Epidermal melanocyte (primary cell): ENCODE measurements at regions not wholly inside any gene's neighbourhood (a gene's known extent, or its start where the extent isn't known, plus 50 kb on each side); places are given as distances from the start of the nearest gene placed in this dataset.
"Not testable (repeated sequence)": the region's sequence is repeated elsewhere in the genome, so short reads cannot be mapped to it uniquely, and the experiment has no call there.

ENCODE experiments used
- DNase-seq: peaks from one replicate; pipeline ENCODE4 v3.0.0; 2011; ENCODE audit warnings: low spot score; ENCODE audit not compliant: insufficient read length

DNA sequence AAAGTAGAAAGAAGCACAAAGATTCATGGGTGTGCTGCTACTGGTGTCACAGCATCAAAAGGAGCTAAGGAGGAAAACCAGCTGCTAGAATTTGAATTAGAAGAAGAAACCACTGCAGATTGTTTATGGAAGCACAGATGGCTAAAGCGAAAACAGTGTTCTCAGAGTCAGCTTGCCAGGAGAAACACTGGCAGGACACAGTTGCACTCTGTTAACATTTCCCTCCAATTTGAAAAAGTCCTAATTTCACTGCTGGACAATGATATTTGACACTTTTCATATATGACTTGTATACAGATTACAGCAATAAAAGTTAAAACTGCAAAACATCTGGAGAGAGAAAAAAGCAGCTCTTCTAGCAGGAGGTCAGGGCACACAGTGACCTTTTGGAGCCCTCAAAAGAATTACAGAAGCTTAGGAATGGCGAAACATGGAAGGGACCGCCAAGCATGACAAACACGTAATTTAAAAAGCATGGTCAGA lies 314.5 kb downstream of the COL12A1 start:
- DNase-seq: no peak

DNA sequence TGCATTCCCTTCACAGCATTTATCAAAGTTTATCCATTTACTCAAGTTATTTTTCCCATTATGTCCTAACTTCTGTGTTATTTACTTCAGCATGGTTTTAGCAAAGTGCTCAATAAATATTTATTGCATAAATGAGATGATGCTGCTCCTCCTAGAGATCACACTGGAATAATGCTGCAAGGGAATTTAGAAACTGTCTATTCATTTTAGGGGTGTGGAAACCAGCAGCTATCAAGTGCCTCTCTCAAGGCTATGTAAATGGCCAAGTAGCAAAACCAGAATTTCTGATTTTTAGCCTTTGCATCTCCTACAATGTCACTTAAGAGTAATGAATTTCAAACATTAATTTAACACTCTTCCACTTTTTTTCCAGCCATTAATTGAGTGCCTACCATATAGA lies 316.2 kb downstream of the COL12A1 start:
- no peak for DNase-seq

DNA sequence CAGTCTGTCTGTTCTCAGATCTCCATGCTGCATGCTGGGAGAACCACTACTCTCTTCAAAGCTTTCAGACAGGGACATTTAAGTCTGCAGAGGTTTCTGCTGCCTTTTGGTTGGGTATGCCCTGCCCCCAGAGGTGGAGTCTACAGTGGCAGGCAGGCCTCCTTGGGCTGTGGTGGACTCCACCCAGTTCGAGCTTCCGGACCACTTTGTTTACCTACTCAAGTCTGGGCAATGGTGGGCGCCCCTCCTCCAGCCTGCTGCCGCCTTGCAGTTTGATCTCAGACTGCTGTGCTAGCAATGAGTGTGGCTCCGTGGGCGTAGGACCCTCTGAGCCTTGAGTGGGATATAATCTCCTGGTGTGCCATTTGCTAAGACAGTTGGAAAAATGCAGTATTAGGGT lies 317.1 kb downstream of the COL12A1 start:
- not testable (repeated sequence) for DNase-seq

DNA sequence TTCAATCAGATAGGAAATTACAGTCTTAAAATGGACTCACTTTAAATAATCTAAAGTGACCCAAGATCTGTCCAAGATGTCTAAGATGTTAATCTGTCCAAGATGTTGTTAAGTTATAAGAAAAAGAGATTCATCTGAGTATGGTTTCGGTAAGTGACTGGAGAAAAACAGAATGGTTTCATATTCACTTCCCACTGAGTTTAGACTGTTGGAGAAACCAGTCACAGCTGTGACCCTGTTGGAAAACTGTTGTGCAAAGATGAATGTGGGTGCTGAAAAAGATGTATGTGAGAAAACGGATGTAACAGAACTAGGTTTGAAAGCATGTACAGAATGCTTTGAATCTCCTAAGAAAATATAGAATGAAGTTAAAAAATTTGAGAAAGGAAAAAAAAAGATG lies 325.9 kb downstream of the COL12A1 start:
- no peak for DNase-seq

DNA sequence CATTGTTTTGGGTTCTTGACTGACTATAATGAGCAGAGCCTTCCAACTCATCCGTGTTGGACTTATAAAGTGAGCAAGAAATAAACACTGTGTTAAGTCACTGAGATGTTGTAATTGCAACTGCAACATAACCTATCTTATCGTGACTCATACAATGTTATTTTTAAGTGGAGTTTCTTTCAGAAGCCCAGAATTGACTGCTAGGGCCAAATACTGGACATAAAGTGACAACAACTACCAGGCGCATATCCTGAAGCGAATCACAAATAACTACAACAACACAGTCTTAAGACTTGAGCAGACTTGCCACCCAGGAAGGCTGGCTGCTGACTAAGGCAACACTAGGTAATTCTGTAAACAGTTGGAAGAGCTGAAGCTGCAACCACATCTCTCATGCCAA lies 326.6 kb downstream of the COL12A1 start:
- no peak for DNase-seq

DNA sequence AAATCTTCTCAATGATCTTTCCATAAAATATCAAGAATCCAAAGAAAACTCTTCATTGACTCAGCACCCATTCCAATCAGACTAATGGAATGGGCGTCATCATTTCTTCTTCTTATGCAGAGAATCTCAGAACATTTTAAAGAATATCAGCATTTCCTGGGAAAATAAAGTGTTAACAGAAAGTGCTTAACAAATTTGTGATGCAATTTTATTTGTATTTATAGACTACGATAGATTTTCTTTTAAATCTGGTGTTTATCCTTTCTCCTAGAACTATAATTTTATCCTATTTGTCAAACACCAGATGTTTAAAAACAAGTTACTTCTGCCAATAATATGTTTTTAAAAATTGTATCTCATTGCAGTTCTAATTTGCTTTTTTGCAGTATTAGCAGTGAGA lies 330.7 kb downstream of the COL12A1 start:
- no peak for DNase-seq

DNA sequence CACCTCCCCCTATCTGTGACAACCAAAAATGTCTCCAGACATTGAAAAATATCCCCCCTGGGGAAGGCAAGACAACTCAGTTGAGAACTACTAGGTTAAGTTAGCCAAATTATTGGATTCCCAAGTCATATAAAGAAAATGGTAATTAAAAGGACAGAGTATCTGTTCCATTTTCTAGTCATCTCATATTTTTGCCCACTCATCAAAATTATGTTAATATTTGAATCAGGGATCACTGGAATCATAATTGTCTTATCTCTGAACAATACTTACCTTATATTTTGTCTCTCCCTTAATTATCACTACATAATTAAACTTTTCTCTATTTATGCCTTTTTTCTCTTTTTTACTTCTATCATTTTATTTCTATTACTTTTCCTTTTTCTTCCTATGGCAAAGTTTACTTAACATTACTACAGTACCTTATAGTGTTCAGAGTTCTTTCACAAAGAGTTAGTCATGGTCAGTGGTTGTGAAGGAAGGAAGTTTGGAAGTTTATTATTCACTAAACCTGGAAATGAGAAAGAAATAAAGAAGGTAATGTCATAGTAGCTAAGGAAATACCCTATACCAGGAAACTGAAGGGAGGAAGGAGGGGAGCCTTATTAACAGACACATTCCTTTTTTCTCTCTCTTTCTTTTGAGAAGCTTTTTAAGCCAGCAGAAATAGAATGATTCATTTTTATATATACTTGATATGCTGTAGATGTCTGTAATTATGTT lies 332.9 kb downstream of the COL12A1 start:
- DNase-seq: no peak

DNA sequence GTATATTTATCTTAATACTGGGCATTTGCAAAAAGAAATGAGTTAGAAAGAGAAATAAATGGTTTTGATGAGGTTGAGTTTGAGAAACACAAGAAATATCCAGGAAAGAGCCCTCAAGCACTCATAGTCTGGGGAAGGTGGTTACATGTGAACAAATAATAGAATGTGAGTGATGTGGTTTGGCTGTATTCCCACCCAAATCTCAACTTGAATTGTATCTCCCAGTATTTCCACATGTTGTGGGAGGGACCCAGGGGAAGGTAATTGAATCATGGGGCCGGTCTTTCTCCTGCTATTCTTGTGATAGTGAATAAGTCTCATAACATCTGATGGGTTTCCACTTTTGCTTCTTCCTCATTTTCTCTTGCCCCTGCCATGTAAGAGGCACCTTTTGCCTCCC lies 334.1 kb downstream of the COL12A1 start:
- DNase-seq: no peak

DNA sequence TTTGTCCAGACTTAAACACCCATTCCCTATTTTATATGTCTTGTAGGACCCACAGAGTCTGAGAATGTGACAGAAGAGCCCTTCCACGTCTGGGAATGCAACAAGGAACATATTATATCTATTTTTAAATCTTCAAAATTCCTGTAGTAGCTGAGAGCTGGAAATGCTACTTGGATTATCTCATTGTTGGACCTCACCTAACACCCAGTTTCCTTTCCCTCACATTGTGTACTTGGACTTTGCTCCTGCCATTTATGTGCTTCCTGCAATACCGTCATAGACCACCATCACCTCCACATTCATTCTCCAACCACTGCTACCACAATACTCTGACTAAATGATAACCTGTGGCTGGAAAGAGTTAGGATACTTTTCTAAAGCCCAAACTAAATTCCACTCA lies 335.4 kb downstream of the COL12A1 start:
- DNase-seq: no peak

DNA sequence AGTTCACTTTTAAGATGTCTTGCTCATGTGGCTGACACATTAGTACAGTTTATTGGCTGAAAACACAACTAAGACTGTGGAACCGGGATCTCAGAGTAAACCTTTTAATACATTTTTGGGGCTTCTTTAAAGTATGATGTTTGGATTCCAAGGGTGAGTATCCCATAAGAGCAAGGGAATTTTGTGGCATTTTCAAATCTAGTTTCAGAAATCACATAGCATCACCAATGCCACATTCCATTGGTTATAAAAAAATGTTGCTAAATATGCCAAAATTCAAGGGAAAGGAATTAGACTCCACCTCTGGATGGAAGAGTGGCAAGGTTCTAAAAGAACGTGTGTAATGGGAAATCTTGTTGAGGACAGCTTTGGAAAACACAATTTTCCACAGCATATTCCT lies 338.6 kb downstream of the COL12A1 start:
- no peak for DNase-seq

DNA sequence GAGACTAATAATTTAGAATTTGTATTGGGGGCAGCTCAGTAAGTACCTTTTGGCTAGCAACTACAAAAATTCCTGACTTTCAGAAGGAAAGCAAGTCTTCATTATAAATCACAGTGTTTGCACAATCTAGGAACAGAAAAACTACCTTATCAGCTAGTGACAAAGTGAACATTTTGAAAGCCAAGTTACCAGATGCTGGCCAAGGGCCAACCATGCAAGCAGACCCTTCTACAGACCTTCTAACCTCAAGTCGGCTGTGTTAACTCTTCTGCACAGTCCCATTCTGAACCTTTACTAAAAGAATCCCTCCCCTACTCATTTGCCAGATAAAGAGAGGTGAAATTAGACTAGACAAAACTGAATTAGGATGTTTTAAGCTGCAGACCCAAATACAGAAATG lies 341.9 kb downstream of the COL12A1 start:
- no peak for DNase-seq

DNA sequence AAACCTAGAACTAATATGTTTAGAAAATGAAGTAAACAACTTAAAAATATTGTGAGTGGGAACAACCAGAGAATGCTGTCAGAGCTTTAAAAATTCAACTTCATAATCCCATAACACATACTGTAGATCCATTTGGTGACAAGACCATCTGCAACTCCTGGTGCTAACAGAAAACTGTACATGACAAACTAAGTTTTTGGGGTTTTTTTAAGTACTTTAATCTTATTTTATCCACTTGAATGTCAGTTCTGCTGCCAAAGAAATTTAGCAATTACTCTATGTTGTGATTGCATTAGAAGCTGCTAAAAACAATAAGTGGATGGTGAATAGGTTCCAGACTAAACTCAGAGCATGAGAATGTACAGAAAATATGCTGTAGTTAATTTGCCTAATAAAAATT lies 345.4 kb downstream of the COL12A1 start:
- no peak for DNase-seq

DNA sequence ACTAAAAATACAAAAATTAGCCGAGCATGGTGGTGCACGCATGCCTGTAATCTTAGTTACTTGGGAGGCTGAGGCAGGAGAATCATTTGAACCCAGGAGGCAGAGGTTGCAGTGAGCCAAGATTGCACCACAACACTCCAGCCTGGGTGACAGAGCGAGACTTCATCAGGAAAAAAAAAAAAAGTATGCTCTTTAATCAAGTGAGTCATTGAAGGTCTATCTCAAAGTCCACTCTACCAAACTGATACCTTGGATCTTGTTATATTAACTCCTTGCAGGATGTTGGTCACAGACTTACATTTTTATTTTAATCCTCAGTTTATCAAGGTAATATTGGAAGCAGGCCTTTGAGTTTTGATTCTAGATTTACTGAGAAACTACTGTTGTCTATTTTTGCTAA lies 348.7 kb downstream of the COL12A1 start:
- DNase-seq: no peak

DNA sequence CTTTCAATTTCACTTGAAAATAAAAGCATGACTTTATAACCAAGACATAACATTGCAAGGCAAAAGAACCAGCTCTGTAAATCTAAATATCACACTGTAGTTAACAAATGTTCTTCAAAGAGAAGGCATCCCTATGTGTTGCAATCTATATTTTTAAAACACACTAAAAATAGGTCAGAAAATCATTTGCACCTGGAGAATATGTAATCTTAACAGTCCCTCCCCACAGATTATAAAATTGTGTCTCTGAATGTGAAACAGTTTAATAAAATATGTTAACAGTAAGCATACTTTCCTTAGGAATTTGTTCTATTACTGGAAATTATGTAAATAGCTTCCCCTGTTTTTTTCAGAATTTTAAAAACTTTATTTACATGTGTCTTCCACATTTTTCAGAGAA lies 351.9 kb downstream of the COL12A1 start:
- no peak for DNase-seq

DNA sequence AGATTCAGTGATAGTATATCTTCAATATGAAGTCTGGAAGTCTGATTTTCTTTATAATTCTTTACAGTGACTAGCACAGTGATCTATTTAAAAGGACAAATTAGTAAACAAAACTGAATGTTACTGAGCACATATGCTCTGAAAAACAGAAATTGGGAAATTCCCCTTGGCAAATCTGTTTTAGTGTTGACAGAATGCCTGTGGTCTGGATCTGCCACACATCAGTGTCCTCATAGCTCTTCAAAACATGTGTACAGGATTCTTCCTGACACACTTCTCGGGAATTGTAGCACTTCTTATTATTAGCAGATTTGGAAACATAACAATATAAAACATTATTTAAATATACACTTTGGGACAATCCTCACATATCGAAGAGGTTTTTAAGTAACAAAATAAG lies 354.3 kb downstream of the COL12A1 start:
- peak; percentile 54 for DNase-seq

DNA sequence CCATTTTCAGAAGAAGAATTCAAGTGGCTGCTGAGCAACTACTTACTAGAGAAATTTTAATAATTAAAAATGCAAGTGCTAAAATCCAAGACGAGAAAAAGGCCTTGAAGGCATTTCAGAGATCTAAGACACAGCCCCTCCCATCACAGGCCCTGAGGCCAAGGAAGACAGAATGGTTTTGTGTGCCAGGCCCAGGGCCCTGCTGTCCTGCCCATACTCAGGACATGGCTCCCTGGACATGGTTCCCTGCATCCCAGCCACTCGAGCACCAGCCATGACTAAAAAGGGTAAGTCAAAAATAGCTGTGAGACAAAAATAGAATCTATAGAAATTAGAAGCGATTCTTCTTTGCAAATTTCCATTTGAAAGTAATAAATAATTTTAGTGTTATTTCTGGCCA lies 364.9 kb downstream of the COL12A1 start:
- DNase-seq: no peak

DNA sequence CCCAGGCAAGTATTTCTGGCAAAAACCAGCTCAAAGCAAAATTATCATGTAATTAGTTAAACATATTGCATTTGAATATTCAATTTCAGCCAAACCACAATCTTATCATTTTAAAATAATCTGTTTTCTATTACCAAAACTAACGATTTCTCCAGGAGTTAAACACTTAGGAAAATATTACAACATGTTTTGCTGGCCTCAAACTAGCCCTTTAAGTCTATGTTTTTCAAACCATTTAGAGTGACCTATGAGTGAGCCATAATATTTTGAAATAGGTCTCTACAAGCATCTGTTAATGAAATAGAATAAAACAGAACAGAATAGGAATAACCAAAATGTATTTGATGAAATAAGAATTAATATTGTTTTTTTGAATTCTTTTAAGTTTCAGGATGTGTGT lies 370.9 kb downstream of the COL12A1 start:
- no peak for DNase-seq

DNA sequence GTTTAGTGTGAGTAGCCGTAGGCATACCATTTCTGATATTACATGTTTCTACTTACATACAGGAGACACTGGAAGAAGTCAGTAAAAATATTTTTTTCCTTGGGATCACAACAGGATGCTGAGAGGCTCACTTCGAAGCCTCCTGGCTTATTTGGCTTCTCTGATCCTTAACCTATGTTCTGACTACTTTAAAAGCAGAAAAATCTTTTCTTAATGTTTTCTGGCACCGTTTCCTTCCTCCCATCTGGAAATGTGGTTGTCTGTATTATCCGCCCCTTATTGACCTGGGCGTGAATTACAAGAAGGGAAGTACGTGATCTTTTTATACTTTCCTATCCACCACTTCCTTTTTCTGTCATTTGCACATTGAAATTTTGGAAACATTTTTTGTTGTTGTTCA lies 379.6 kb downstream of the COL12A1 start:
- DNase-seq: no peak

DNA sequence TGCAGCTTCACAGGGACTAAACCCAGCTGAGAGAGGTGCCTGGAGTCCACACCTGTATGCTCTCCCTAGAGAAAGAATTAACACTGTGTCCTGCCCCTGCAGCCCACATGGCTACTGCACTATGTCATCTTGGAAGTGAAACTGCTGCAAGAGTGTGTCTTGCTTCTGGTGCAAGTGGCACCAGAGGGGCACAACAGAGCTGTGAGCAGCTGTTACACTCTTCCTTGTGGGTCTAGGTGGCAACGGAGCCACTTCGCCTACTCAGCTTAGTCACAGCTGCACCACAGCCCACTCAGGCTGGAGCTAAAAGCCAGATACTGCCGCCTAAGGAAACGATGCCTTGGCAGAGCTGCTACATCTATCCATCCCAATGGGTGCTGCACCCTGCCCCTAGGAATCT lies 391.4 kb downstream of the COL12A1 start:
- no peak for DNase-seq

DNA sequence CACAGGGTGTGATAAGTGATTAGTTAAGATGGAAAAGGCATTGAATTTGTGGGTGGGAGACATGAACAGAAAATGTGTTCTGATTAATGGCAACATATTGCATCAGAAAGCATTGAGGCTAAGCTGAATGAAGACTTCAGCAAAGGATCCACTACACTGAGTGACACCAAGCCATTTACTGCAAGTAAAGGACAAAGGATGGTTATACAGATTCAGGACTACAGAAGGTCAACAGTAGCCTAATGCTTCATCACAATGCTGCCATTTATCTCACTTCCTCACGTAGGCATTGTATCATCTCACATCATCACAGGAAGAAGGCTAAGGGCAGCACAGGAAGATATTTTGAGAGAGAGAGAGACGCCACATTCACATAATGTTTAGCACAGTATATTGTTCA lies 398.2 kb downstream of the COL12A1 start:
- no peak for DNase-seq

DNA sequence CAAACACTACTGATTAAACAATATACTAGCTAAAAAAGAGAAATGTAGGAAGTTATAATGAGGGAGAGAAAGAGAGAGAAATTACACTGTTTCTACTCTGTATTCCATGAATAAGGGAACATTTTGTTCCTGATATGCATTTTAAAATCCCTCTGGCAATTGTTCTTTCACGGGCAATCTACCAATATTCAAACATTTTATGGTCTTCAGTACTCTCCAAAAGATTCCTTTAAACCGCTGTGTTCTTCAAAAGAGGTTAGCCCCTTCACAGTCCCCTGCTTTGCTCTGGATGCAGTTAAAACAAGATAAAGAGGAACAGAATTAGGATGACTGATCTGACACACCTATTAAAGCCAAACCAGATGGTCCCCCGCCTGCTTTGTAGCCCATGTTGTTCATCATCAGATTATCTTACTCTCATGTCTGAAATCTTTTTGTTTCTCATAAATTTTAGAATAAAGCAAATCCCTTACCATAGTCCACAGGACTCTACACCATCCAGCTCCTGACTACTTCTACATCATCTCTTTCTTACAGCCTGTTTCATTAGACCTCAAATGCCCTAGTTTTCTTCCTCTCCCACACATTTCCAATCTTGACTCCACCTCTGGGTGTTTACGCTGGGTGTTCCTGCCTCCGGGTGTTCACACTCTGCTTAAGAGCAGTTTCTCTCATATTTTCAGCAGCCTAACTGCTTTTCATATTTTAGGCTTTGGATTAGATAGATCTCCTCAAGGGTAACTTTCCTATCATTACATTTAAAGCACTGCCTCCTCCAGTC lies 399.7 kb downstream of the COL12A1 start:
- no peak for DNase-seq

DNA sequence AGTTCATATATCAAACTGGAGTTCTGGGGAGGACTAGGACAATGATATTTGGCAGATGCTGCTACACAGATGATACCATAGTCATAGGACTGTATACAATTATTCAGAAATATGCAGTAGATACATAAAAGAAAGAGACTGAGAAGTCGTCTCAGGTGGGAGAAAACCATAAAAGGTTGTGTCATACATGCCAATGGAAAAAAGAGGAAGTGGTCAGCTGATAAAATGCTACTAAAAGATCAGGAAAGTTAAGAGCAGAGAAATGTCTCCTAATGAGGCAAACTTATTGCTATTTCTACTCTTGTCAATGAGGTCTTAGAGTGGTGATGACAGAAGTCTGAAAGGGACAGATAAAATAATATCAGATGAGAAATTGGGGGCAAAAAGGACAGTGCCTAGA lies 407.6 kb downstream of the COL12A1 start:
- DNase-seq: no peak

DNA sequence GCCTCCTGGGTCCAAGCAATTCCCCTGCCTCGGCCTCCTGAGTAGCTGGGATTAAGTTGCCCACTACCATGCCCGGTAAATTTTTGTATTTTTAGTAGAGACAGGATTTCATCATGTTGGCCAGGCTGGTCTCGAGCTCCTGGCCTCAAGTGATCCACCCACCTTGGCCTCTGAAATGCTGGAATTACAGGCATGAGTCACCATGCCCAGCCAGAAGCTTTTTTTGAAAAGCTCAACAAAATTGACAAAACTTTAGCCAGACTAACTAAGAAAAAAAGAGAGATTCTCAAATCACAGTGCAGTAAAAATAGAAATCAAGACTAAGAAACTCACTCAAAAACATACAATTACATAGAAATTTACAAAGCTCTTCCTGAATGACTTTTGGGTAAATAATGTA lies 420.6 kb downstream of the COL12A1 start:
- DNase-seq: no peak
